ENCODE measurements at regions not wholly inside any gene's neighbourhood (a gene's known extent, or its start where the extent isn't known, plus 50 kb on each side); places are given as distances from the start of the nearest gene placed in this dataset.
"Not testable (repeated sequence)": the region's sequence is repeated elsewhere in the genome, so short reads cannot be mapped to it uniquely, and the experiment has no call there.

GRCh38 chr2:199085261-199085660 is 372.5 kb downstream of the SATB2 start:
- TF ChIP-seq ZFX (IDR thresholded peaks at IDR 0.05; ENCODE audit: borderline replicate concordance): no peak
- TF ChIP-seq CTCF (IDR thresholded peaks at IDR 0.05): no peak

GRCh38 chr2:199070322-199070949 is 387.3 kb downstream of the SATB2 start:
- no peak for TF ChIP-seq ZFX (IDR thresholded peaks at IDR 0.05; ENCODE audit: borderline replicate concordance)
- no peak for TF ChIP-seq CTCF (IDR thresholded peaks at IDR 0.05)
- no peak overlapping the region for H3K27ac ChIP-seq

More at GRCh38 chr2:199085261-199085660, 372.5 kb downstream of the SATB2 start:
- H3K27ac ChIP-seq: no peak overlapping the region

GRCh38 chr2:199064201-199064600 is 393.5 kb downstream of the SATB2 start:
- TF ChIP-seq CTCF (IDR thresholded peaks at IDR 0.05) (no peak), ZFX (IDR thresholded peaks at IDR 0.05; ENCODE audit: borderline replicate concordance) (no peak)
- no peak overlapping the region for H3K27ac ChIP-seq

- no peak overlapping the region for H3K27ac ChIP-seq
- no peak for TF ChIP-seq CTCF (IDR thresholded peaks at IDR 0.05)
- TF ChIP-seq ZFX (IDR thresholded peaks at IDR 0.05; ENCODE audit: borderline replicate concordance): no peak
Measured at GRCh38 chr2:199057936-199058335, 399.8 kb downstream of the SATB2 start.

GRCh38 chr2:199055336-199055735 is 402.4 kb downstream of the SATB2 start:
- H3K27ac ChIP-seq: no peak overlapping the region
- TF ChIP-seq CTCF (IDR thresholded peaks at IDR 0.05) (no peak), ZFX (IDR thresholded peaks at IDR 0.05; ENCODE audit: borderline replicate concordance) (no peak)

- H3K27ac ChIP-seq: no peak overlapping the region
- TF ChIP-seq CTCF (IDR thresholded peaks at IDR 0.05): no peak
- TF ChIP-seq ZFX (IDR thresholded peaks at IDR 0.05; ENCODE audit: borderline replicate concordance): no peak
Measured at GRCh38 chr2:199042660-199043379, 414.9 kb downstream of the SATB2 start.

- H3K27ac ChIP-seq: no peak overlapping the region
- no peak for TF ChIP-seq CTCF (IDR thresholded peaks at IDR 0.05)
- TF ChIP-seq ZFX (IDR thresholded peaks at IDR 0.05; ENCODE audit: borderline replicate concordance): no peak
Measured at GRCh38 chr2:199040522-199040921, 417.2 kb downstream of the SATB2 start.

- H3K27ac ChIP-seq: not testable (repeated sequence)
Measured at GRCh38 chr2:199033761-199034160, 424.0 kb downstream of the SATB2 start.

Data from 22Rv1 (cell line).